DMS53 treated with DMSO at 0.1 percent for 48 hours (cell line): ENCODE measurements at regions not wholly inside any gene's neighbourhood (a gene's known extent, or its start where the extent isn't known, plus 50 kb on each side); places are given as distances from the start of the nearest gene placed in this dataset.
"Not testable (repeated sequence)": the region's sequence is repeated elsewhere in the genome, so short reads cannot be mapped to it uniquely, and the experiment has no call there.

Source experiments
- DNase-seq: peaks from one replicate; lab custom pipeline; 2025; ENCODE audit not compliant: unreplicated experiment; lab: John Stamatoyannopoulos, UW

- no peak for DNase-seq
These were observed 1509.7 kb downstream of the MAT2B start for GRCh38 chr5:165015126-165015525.

- no peak for DNase-seq
These were observed 1510.1 kb downstream of the MAT2B start for GRCh38 chr5:165015547-165015946.

- DNase-seq = no peak
These were observed 1521.6 kb downstream of the MAT2B start for GRCh38 chr5:165026971-165027370.

- DNase-seq = no peak
These were observed 1522.9 kb downstream of the MAT2B start for GRCh38 chr5:165028356-165028755.

- no peak for DNase-seq
These were observed 1523.9 kb downstream of the MAT2B start for GRCh38 chr5:165029099-165029870.

GRCh38 chr5:165030971-165031370, 1525.6 kb downstream of the MAT2B start:
- no peak for DNase-seq

GRCh38 chr5:165031371-165031770, 1526.0 kb downstream of the MAT2B start:
- no peak for DNase-seq

- DNase-seq = no peak
These were observed 1530.1 kb downstream of the MAT2B start for GRCh38 chr5:165035520-165035919.

- DNase-seq = no peak
These were observed 1534.3 kb downstream of the MAT2B start for GRCh38 chr5:165039748-165040147.

GRCh38 chr5:165045941-165046340, 1540.5 kb downstream of the MAT2B start:
- not testable (repeated sequence) for DNase-seq

- DNase-seq = no peak
These were observed 1550.1 kb downstream of the MAT2B start for GRCh38 chr5:165055476-165055875.

GRCh38 chr5:165057145-165057544, 1551.7 kb downstream of the MAT2B start:
- DNase-seq = no peak

GRCh38 chr5:165066751-165067385, 1561.4 kb downstream of the MAT2B start:
- no peak for DNase-seq

- DNase-seq = no peak
These were observed 1571.3 kb downstream of the MAT2B start for GRCh38 chr5:165076686-165077085.

GRCh38 chr5:165079389-165079788, 1574.0 kb downstream of the MAT2B start:
- DNase-seq = no peak

- no peak for DNase-seq
These were observed 1578.0 kb downstream of the MAT2B start for GRCh38 chr5:165083394-165083793.

- no peak for DNase-seq
These were observed 1581.0 kb downstream of the MAT2B start for GRCh38 chr5:165086465-165086864.

GRCh38 chr5:165094782-165095181, 1589.4 kb downstream of the MAT2B start:
- DNase-seq = no peak

GRCh38 chr5:165101709-165102108, 1596.3 kb downstream of the MAT2B start:
- no peak for DNase-seq

GRCh38 chr5:165104611-165105010, 1599.2 kb downstream of the MAT2B start:
- DNase-seq = no peak

- no peak for DNase-seq
These were observed 1603.4 kb downstream of the MAT2B start for GRCh38 chr5:165108809-165109208.

- DNase-seq = no peak
These were observed 1613.8 kb downstream of the MAT2B start for GRCh38 chr5:165119175-165119574.

GRCh38 chr5:165126598-165126997, 1621.2 kb downstream of the MAT2B start:
- DNase-seq = no peak
